B cell (primary cell): ENCODE measurements at regions not wholly inside any gene's neighbourhood (a gene's known extent, or its start where the extent isn't known, plus 50 kb on each side); places are given as distances from the start of the nearest gene placed in this dataset.

Source experiments
- EZH2 ChIP-seq: IDR thresholded peaks from 2 replicates; pipeline ENCODE4 v1.6.1; 2012; ENCODE audit warnings: borderline replicate concordance, low read depth, mild to moderate bottlenecking, moderate library complexity, low read length; ENCODE audit not compliant: insufficient read depth, poor library complexity, severe bottlenecking
- TF ChIP-seq, protein P1 (sequence below): fragments of 200-600 bp; IDR thresholded peaks from one replicate; pipeline ENCODE4 v1.8.0; 2022; ENCODE audit warnings: antibody characterized with exemption, mild to moderate bottlenecking

DNA sequence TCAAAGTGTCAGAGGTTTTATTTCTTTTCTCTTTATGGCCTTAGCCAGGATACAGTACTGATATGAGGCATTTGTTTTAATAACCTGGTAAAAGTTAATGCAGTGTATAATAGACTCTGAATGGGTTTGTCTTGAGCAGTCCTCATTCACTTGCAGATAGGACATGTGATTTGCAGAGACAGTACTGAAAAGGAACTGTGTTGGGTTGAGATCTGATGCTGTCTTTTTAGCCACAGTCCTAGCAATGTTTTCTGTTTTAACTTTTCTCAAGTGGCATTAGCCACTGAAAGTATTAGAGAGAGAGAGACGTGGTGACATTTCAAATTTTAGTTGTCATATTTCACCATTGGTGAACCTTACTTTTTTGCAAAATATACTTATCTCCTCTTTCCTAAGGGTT, 547.2 kb upstream of the MAN1A1 start:
- TF ChIP-seq, protein P1, sequence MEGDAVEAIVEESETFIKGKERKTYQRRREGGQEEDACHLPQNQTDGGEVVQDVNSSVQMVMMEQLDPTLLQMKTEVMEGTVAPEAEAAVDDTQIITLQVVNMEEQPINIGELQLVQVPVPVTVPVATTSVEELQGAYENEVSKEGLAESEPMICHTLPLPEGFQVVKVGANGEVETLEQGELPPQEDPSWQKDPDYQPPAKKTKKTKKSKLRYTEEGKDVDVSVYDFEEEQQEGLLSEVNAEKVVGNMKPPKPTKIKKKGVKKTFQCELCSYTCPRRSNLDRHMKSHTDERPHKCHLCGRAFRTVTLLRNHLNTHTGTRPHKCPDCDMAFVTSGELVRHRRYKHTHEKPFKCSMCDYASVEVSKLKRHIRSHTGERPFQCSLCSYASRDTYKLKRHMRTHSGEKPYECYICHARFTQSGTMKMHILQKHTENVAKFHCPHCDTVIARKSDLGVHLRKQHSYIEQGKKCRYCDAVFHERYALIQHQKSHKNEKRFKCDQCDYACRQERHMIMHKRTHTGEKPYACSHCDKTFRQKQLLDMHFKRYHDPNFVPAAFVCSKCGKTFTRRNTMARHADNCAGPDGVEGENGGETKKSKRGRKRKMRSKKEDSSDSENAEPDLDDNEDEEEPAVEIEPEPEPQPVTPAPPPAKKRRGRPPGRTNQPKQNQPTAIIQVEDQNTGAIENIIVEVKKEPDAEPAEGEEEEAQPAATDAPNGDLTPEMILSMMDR = no peak
- TF ChIP-seq EZH2 = no peak
